Mesodermal cell (in vitro differentiated cells): ENCODE measurements at regions not wholly inside any gene's neighbourhood (a gene's known extent, or its start where the extent isn't known, plus 50 kb on each side); places are given as distances from the start of the nearest gene placed in this dataset.
A peak's percentile ranks its signal among the peaks of the same experiment; 100 is the strongest.

ENCODE experiments used
- H3K27ac ChIP-seq: 2 replicates; pipeline ENCODE4 v1.7.0; 2013; ENCODE audit warnings: mild to moderate bottlenecking, low read depth, low read length, moderate library complexity; ENCODE audit not compliant: severe bottlenecking
- H3K36me3 ChIP-seq: 2 replicates; pipeline ENCODE4 v1.7.1; 2013; ENCODE audit warnings: mild to moderate bottlenecking, low read length, moderate library complexity; ENCODE audit not compliant: control insufficient read depth, insufficient read depth
- H3K4me1 ChIP-seq: one replicate; pipeline ENCODE4 v1.7.1; 2013; ENCODE audit warnings: mild to moderate bottlenecking, low read length; ENCODE audit not compliant: insufficient read depth, control insufficient read depth, poor library complexity, severe bottlenecking
- H3K4me3 ChIP-seq: 2 replicates; pipeline ENCODE4 v1.7.0; 2013; ENCODE audit warnings: low read length, control low read depth, mild to moderate bottlenecking; ENCODE audit not compliant: insufficient read depth, poor library complexity, severe bottlenecking; ENCODE audit errors: extremely low read depth
- H3K9me3 ChIP-seq: 2 replicates; pipeline ENCODE4 v1.7.1; 2013; ENCODE audit warnings: mild to moderate bottlenecking, low read length, moderate library complexity; ENCODE audit not compliant: control insufficient read depth
- WGBS, 2 experiments: methylation state at CpG; one replicate each; pipeline ENCODE4 v1.1.5; 2013; ENCODE audit warnings: missing lambda C conversion rate in 2 of 2; ENCODE audit not compliant: insufficient coverage in 2 of 2; 5-methylcytosine and 5-hydroxymethylcytosine counted together

- Histone ChIP-seq H3K4me3 (no peak overlapping the region), H3K9me3 (no peaks in the 10 kb centered on the region), H3K4me1 (peaks cover 7% of the 10 kb centered on the region), H3K27ac (no peak overlapping the region), H3K36me3 (no peaks in the 10 kb centered on the region)
- WGBS, 2 experiments, result 95 to 96% methylated on average over 6 to 9 of the region's 11 CpGs
Observed at GRCh38 chr13:26977541-26977940, 194.1 kb downstream of the USP12 start.

GRCh38 chr13:26976313-26976712, 195.3 kb downstream of the USP12 start:
- Histone ChIP-seq H3K36me3 (no peaks in the 10 kb centered on the region), H3K9me3 (no peaks in the 10 kb centered on the region), H3K4me1 (peaks cover 7% of the 10 kb centered on the region), H3K27ac (no peak overlapping the region), H3K4me3 (no peak overlapping the region)
- WGBS, 2 experiments, result 89 to 100% methylated on average over 1 of the region's 1 CpG

GRCh38 chr13:26973946-26974345, 197.7 kb downstream of the USP12 start:
- no peaks in the 10 kb centered on the region for H3K9me3 ChIP-seq
- no peak overlapping the region for H3K27ac ChIP-seq
- H3K4me3 ChIP-seq, result no peak overlapping the region
- H3K4me1 ChIP-seq, result peaks cover 12% of the 10 kb centered on the region
- H3K36me3 ChIP-seq, result no peaks in the 10 kb centered on the region
- 80 to 98% methylated on average over 3 to 4 of the region's 4 CpGs for WGBS, 2 experiments

- Histone ChIP-seq H3K27ac (no peak overlapping the region), H3K4me1 (peaks cover 14% of the 10 kb centered on the region), H3K36me3 (no peaks in the 10 kb centered on the region), H3K9me3 (no peaks in the 10 kb centered on the region), H3K4me3 (no peak overlapping the region)
- 71 to 100% methylated on average over 2 to 4 of the region's 6 CpGs for WGBS, 2 experiments
Observed at GRCh38 chr13:26973295-26973694, 198.3 kb downstream of the USP12 start.

GRCh38 chr13:26971990-26972887, 199.4 kb downstream of the USP12 start:
- peaks cover 12% of the 10 kb centered on the region for H3K4me1 ChIP-seq
- H3K36me3 ChIP-seq, result no peaks in the 10 kb centered on the region
- no peak overlapping the region for H3K27ac ChIP-seq
- no peaks in the 10 kb centered on the region for H3K9me3 ChIP-seq
- 18 to 34% methylated on average over 5 to 6 of the region's 10 CpGs for WGBS, 2 experiments
- no peak overlapping the region for H3K4me3 ChIP-seq

GRCh38 chr13:26968431-26969341, 202.9 kb downstream of the USP12 start:
- Histone ChIP-seq H3K4me1 (peaks cover 12% of the 10 kb centered on the region), H3K27ac (peak overlapping the region; percentile 75), H3K36me3 (no peaks in the 10 kb centered on the region), H3K9me3 (no peaks in the 10 kb centered on the region), H3K4me3 (no peak overlapping the region)
- 75 to 80% methylated on average over 20 to 22 of the region's 22 CpGs for WGBS, 2 experiments

GRCh38 chr13:26967119-26968038, 204.2 kb downstream of the USP12 start:
- Histone ChIP-seq H3K36me3 (no peaks in the 10 kb centered on the region), H3K9me3 (no peaks in the 10 kb centered on the region), H3K4me3 (no peak overlapping the region), H3K4me1 (peaks cover 12% of the 10 kb centered on the region), H3K27ac (peak overlapping the region; percentile 41)
- WGBS, 2 experiments, result 75 to 84% methylated on average over 12 to 14 of the region's 17 CpGs

- WGBS, 2 experiments, result 40 to 88% methylated on average over 1 of the region's 4 CpGs
- no peaks in the 10 kb centered on the region for H3K9me3 ChIP-seq
- H3K4me3 ChIP-seq, result no peak overlapping the region
- no peak overlapping the region for H3K27ac ChIP-seq
- H3K4me1 ChIP-seq, result peaks cover 12% of the 10 kb centered on the region
- H3K36me3 ChIP-seq, result no peaks in the 10 kb centered on the region
Observed at GRCh38 chr13:26966701-26967080, 204.9 kb downstream of the USP12 start.

- H3K4me3 ChIP-seq, result no peak overlapping the region
- H3K4me1 ChIP-seq, result peaks cover 12% of the 10 kb centered on the region
- H3K27ac ChIP-seq, result no peak overlapping the region
- no peaks in the 10 kb centered on the region for H3K9me3 ChIP-seq
- no peaks in the 10 kb centered on the region for H3K36me3 ChIP-seq
- WGBS, 2 experiments, result 81 to 89% methylated on average over 16 to 18 of the region's 22 CpGs
Observed at GRCh38 chr13:26965952-26966700, 205.5 kb downstream of the USP12 start.
